SK-N-MC (cell line): ENCODE measurements at regions not wholly inside any gene's neighbourhood (a gene's known extent, or its start where the extent isn't known, plus 50 kb on each side); places are given as distances from the start of the nearest gene placed in this dataset.

ENCODE experiments used
- DNase-seq: peaks from one replicate; pipeline ENCODE4 v3.0.0-alpha.2; 2011; ENCODE audit warnings: low read depth, low spot score
- H3K27ac ChIP-seq: fragments of 200-600 bp; sonication (generic); 2 replicates; pipeline ENCODE4 v1.5.1; 2016; ENCODE audit warnings: mixed run types
- H3K36me3 ChIP-seq: fragments of 200-600 bp; sonication (generic); 2 replicates; pipeline ENCODE4 v1.6.1; 2017; ENCODE audit warnings: antibody characterized with exemption, low read length, mixed read lengths; ENCODE audit not compliant: insufficient read depth
- H3K4me3 ChIP-seq: fragments of 200-600 bp; sonication (generic); 2 replicates; pipeline ENCODE4 v1.5.1; 2016
- H3K9ac ChIP-seq: fragments of 200-600 bp; sonication (generic); 2 replicates; pipeline ENCODE4 v1.8.0; 2017; ENCODE audit warnings: mixed run types, mixed read lengths; ENCODE audit not compliant: insufficient read length
- H3K9me3 ChIP-seq: fragments of 200-600 bp; sonication (generic); 2 replicates; pipeline ENCODE4 v1.6.1; 2017; ENCODE audit warnings: low read depth, mild to moderate bottlenecking, antibody characterized with exemption, low read length, moderate library complexity, mixed read lengths
- EZH2 ChIP-seq: fragments of 200-600 bp; sonication (generic); IDR thresholded peaks from one replicate; pipeline ENCODE4 v1.6.1; 2017; ENCODE audit warnings: antibody characterized with exemption
- FOXP2 ChIP-seq: optimal IDR thresholded peaks from 2 replicates; pipeline ENCODE3; 2011; ENCODE audit warnings: mild to moderate bottlenecking, moderate library complexity; ENCODE audit not compliant: insufficient read depth; ENCODE audit errors: extremely low read length, control extremely low read depth
- POLR2AphosphoS5 ChIP-seq: IDR thresholded peaks from 2 replicates; pipeline ENCODE4 v1.6.1; 2012; ENCODE audit warnings: mild to moderate bottlenecking, low read depth, low read length, borderline replicate concordance

GRCh38 chr13:29955137-29955650 lies 104.8 kb upstream of the UBL3 start:
- TF ChIP-seq EZH2 = no peak
- no peak for TF ChIP-seq POLR2AphosphoS5
- TF ChIP-seq FOXP2 = no peak

GRCh38 chr13:29954082-29955028 lies 103.9 kb upstream of the UBL3 start:
- H3K9me3 ChIP-seq = no peaks in the 10 kb centered on the region
- H3K4me3 ChIP-seq = no peak overlapping the region
- no peaks in the 10 kb centered on the region for H3K36me3 ChIP-seq
- DNase-seq = no peak
- TF ChIP-seq FOXP2 = no peak
- no peak for TF ChIP-seq EZH2
- TF ChIP-seq POLR2AphosphoS5 = no peak
- no peak overlapping the region for H3K27ac ChIP-seq
- H3K9ac ChIP-seq = no peak overlapping the region

More at GRCh38 chr13:29955137-29955650, 104.8 kb upstream of the UBL3 start:
- Histone ChIP-seq H3K9me3 (no peaks in the 10 kb centered on the region), H3K9ac (no peak overlapping the region), H3K4me3 (no peak overlapping the region), H3K27ac (no peak overlapping the region), H3K36me3 (no peaks in the 10 kb centered on the region)
- DNase-seq = no peak

GRCh38 chr13:29953542-29953941 lies 103.1 kb upstream of the UBL3 start:
- no peak for DNase-seq
- Histone ChIP-seq H3K36me3 (no peaks in the 10 kb centered on the region), H3K4me3 (no peak overlapping the region), H3K9ac (no peak overlapping the region), H3K27ac (no peak overlapping the region), H3K9me3 (no peaks in the 10 kb centered on the region)
- TF ChIP-seq POLR2AphosphoS5 = no peak

GRCh38 chr13:29952245-29952644 lies 101.8 kb upstream of the UBL3 start:
- Histone ChIP-seq H3K36me3 (no peaks in the 10 kb centered on the region), H3K9me3 (no peaks in the 10 kb centered on the region)

GRCh38 chr13:29948791-29949190 lies 98.4 kb upstream of the UBL3 start:
- no peak for TF ChIP-seq EZH2
- Histone ChIP-seq H3K9me3 (no peaks in the 10 kb centered on the region), H3K4me3 (no peak overlapping the region), H3K9ac (no peak overlapping the region), H3K36me3 (no peaks in the 10 kb centered on the region), H3K27ac (no peak overlapping the region)
- no peak for DNase-seq

More at GRCh38 chr13:29952245-29952644, 101.8 kb upstream of the UBL3 start:
- no peak for DNase-seq
- no peak overlapping the region for H3K4me3 ChIP-seq
- H3K9ac ChIP-seq = no peak overlapping the region
- H3K27ac ChIP-seq = no peak overlapping the region
- no peak for TF ChIP-seq EZH2
- no peak for TF ChIP-seq FOXP2
- TF ChIP-seq POLR2AphosphoS5 = no peak

- H3K9me3 ChIP-seq = no peaks in the 10 kb centered on the region
- H3K9ac ChIP-seq = no peak overlapping the region
- H3K27ac ChIP-seq = no peak overlapping the region
- DNase-seq = no peak
- no peak for TF ChIP-seq POLR2AphosphoS5
- TF ChIP-seq FOXP2 = no peak
- no peaks in the 10 kb centered on the region for H3K36me3 ChIP-seq
- H3K4me3 ChIP-seq = no peak overlapping the region
These were observed 97.8 kb upstream of the UBL3 start for GRCh38 chr13:29948244-29948643.

- no peak overlapping the region for H3K27ac ChIP-seq
- H3K4me3 ChIP-seq = no peak overlapping the region
- no peaks in the 10 kb centered on the region for H3K36me3 ChIP-seq
- no peak for DNase-seq
- no peaks in the 10 kb centered on the region for H3K9me3 ChIP-seq
- TF ChIP-seq FOXP2 (no peak), EZH2 (no peak), POLR2AphosphoS5 (no peak)
- H3K9ac ChIP-seq = no peak overlapping the region
These were observed 97.4 kb upstream of the UBL3 start for GRCh38 chr13:29947839-29948238.

GRCh38 chr13:29946093-29946492 lies 95.7 kb upstream of the UBL3 start:
- Histone ChIP-seq H3K27ac (no peak overlapping the region), H3K9ac (no peak overlapping the region), H3K9me3 (no peaks in the 10 kb centered on the region), H3K36me3 (no peaks in the 10 kb centered on the region), H3K4me3 (no peak overlapping the region)
- no peak for TF ChIP-seq EZH2
- no peak for TF ChIP-seq POLR2AphosphoS5
- no peak for TF ChIP-seq FOXP2
- DNase-seq = no peak

- no peak for TF ChIP-seq POLR2AphosphoS5
- TF ChIP-seq EZH2 = no peak
- Histone ChIP-seq H3K27ac (no peak overlapping the region), H3K4me3 (no peak overlapping the region), H3K9ac (no peak overlapping the region), H3K36me3 (no peaks in the 10 kb centered on the region), H3K9me3 (no peaks in the 10 kb centered on the region)
- DNase-seq = no peak
These were observed 93.3 kb upstream of the UBL3 start for GRCh38 chr13:29943686-29944085.

GRCh38 chr13:29943273-29943672 lies 92.9 kb upstream of the UBL3 start:
- Histone ChIP-seq H3K9me3 (no peaks in the 10 kb centered on the region), H3K27ac (no peak overlapping the region)
- TF ChIP-seq FOXP2 = no peak
- no peak for TF ChIP-seq EZH2
- no peak for TF ChIP-seq POLR2AphosphoS5

More at GRCh38 chr13:29943273-29943672, 92.9 kb upstream of the UBL3 start:
- Histone ChIP-seq H3K36me3 (no peaks in the 10 kb centered on the region), H3K9ac (no peak overlapping the region), H3K4me3 (no peak overlapping the region)
- no peak for DNase-seq
